Trophoblast cell (in vitro differentiated cells and primary cell): ENCODE measurements at regions not wholly inside any gene's neighbourhood (a gene's known extent, or its start where the extent isn't known, plus 50 kb on each side); places are given as distances from the start of the nearest gene placed in this dataset.

Experiments used
- DNase-seq, 2 donors: peaks; one replicate each; pipeline ENCODE4 v3.0.0-alpha.2; 2016
- H2AFZ ChIP-seq: 2 replicates; pipeline ENCODE4 v1.6.1; 2013; ENCODE audit warnings: low read length, moderate library complexity, mild to moderate bottlenecking; ENCODE audit not compliant: insufficient read depth, poor library complexity
- H2AK5ac ChIP-seq: 2 replicates; pipeline ENCODE4 v1.6.1; 2013; ENCODE audit warnings: mild to moderate bottlenecking, low read length
- H2BK120ac ChIP-seq: 2 replicates; pipeline ENCODE4 v1.6.1; 2013; ENCODE audit warnings: low read length, mild to moderate bottlenecking, moderate library complexity; ENCODE audit not compliant: insufficient read depth, poor library complexity
- H2BK12ac ChIP-seq: 2 replicates; pipeline ENCODE4 v1.6.1; 2013; ENCODE audit warnings: mild to moderate bottlenecking, low read length, moderate library complexity
- H2BK5ac ChIP-seq: 2 replicates; pipeline ENCODE4 v1.6.1; 2013; ENCODE audit warnings: low read length, low read depth, moderate library complexity, mild to moderate bottlenecking; ENCODE audit not compliant: poor library complexity
- H3K14ac ChIP-seq: 2 replicates; pipeline ENCODE4 v1.6.1; 2013; ENCODE audit warnings: mild to moderate bottlenecking, low read length
- H3K18ac ChIP-seq: 2 replicates; pipeline ENCODE4 v1.6.1; 2013; ENCODE audit warnings: mild to moderate bottlenecking, low read length
- H3K23ac ChIP-seq: 2 replicates; pipeline ENCODE4 v1.6.1; 2013; ENCODE audit warnings: low read length
- H3K27ac ChIP-seq: 2 replicates; pipeline ENCODE4 v1.5.1; 2013; ENCODE audit warnings: low read depth, mild to moderate bottlenecking, inconsistent platforms, low read length, moderate library complexity
- H3K27me3 ChIP-seq: 2 replicates; pipeline ENCODE4 v1.6.1; 2013; ENCODE audit warnings: inconsistent platforms, mild to moderate bottlenecking, low read length, moderate library complexity; ENCODE audit not compliant: insufficient read depth
- H3K36me3 ChIP-seq, 2 experiments: 1 replicate in 1 of 2; 2 replicates in 1 of 2; pipeline ENCODE4 v1.6.1; 2013; ENCODE audit warnings: low read length in 2 of 2, mild to moderate bottlenecking in 2 of 2, moderate library complexity in 1 of 2; ENCODE audit not compliant: insufficient read depth in 2 of 2, control insufficient read depth in 1 of 2
- H3K4ac ChIP-seq: 2 replicates; pipeline ENCODE4 v1.6.1; 2013; ENCODE audit warnings: low read depth, mild to moderate bottlenecking, low read length, moderate library complexity
- H3K4me1 ChIP-seq, 2 experiments: 1 replicate in 1 of 2; 2 replicates in 1 of 2; pipeline ENCODE4 v1.6.1; 2013; ENCODE audit warnings: low read length in 2 of 2, mild to moderate bottlenecking in 2 of 2, moderate library complexity in 1 of 2; ENCODE audit not compliant: insufficient read depth in 2 of 2, control insufficient read depth in 1 of 2
- H3K4me2 ChIP-seq: 2 replicates; pipeline ENCODE4 v1.6.1; 2013; ENCODE audit warnings: inconsistent platforms, mild to moderate bottlenecking, low read length, moderate library complexity
- H3K4me3 ChIP-seq: 2 replicates; pipeline ENCODE4 v1.5.1; 2013; ENCODE audit warnings: mild to moderate bottlenecking, low read depth, low read length, inconsistent platforms
- H3K79me1 ChIP-seq: one replicate; pipeline ENCODE4 v1.6.1; 2013; ENCODE audit warnings: low read length
- H3K79me2 ChIP-seq: 2 replicates; pipeline ENCODE4 v1.6.1; 2013; ENCODE audit warnings: low read length, mild to moderate bottlenecking; ENCODE audit not compliant: control insufficient read depth, insufficient read depth, poor library complexity
- H3K9ac ChIP-seq: 2 replicates; pipeline ENCODE4 v1.6.1; 2013; ENCODE audit warnings: mild to moderate bottlenecking, low read length
- H3K9me3 ChIP-seq: 2 replicates; pipeline ENCODE4 v1.6.1; 2013; ENCODE audit warnings: low read depth, mild to moderate bottlenecking, control low read depth, inconsistent platforms, low read length; ENCODE audit not compliant: insufficient read depth
- H4K12ac ChIP-seq: 2 replicates; pipeline ENCODE4 v1.6.1; 2013; ENCODE audit warnings: low read depth, mild to moderate bottlenecking, low read length, moderate library complexity
- H4K8ac ChIP-seq: 2 replicates; pipeline ENCODE4 v1.6.1; 2013; ENCODE audit warnings: low read depth, mild to moderate bottlenecking, low read length, moderate library complexity
- H4K91ac ChIP-seq: one replicate; pipeline ENCODE4 v1.6.1; 2013; ENCODE audit warnings: low read depth, mild to moderate bottlenecking, low read length, moderate library complexity
- WGBS: extraction: QIAGEN DNeasy Blood & Tissue Kit; methylation state at CpG from one replicate; pipeline ENCODE4 v1.1.7; 2013; ENCODE audit warnings: missing lambda C conversion rate; ENCODE audit not compliant: insufficient read length, insufficient coverage; ENCODE audit errors: extremely low coverage; 5-methylcytosine and 5-hydroxymethylcytosine counted together

- no peaks in the 10 kb centered on the region for H3K27me3 ChIP-seq
- no peaks in the 10 kb centered on the region for H3K79me1 ChIP-seq
- H2BK120ac ChIP-seq, result no peak overlapping the region
- no peak overlapping the region for H2AK5ac ChIP-seq
- H3K9me3 ChIP-seq, result no peaks in the 10 kb centered on the region
- no peaks in the 10 kb centered on the region for H3K36me3 ChIP-seq
- no peak overlapping the region for H3K18ac ChIP-seq
- H4K8ac ChIP-seq, result no peak overlapping the region
- H3K27ac ChIP-seq, result no peak overlapping the region
- H3K4me2 ChIP-seq, result no peak overlapping the region
- H2AFZ ChIP-seq, result no peak overlapping the region
- H4K12ac ChIP-seq, result no peak overlapping the region
- DNase-seq, result no peak
- H2BK5ac ChIP-seq, result no peak overlapping the region
- no peak overlapping the region for H2BK12ac ChIP-seq
- no peaks in the 10 kb centered on the region for H3K79me2 ChIP-seq
- no peak overlapping the region for H3K4ac ChIP-seq
- H4K91ac ChIP-seq, result no peak overlapping the region
- H3K4me1 ChIP-seq, result no peaks in the 10 kb centered on the region
- WGBS, result no CpG with 5 or more reads among the region's 3 CpGs
- H3K9ac ChIP-seq, result no peak overlapping the region
- no peak overlapping the region for H3K14ac ChIP-seq
- no peak overlapping the region for H3K23ac ChIP-seq
- no peak overlapping the region for H3K4me3 ChIP-seq
These were observed 322.5 kb upstream of the CFAP20DC start for GRCh38 chr3:59372346-59372745.

DNA sequence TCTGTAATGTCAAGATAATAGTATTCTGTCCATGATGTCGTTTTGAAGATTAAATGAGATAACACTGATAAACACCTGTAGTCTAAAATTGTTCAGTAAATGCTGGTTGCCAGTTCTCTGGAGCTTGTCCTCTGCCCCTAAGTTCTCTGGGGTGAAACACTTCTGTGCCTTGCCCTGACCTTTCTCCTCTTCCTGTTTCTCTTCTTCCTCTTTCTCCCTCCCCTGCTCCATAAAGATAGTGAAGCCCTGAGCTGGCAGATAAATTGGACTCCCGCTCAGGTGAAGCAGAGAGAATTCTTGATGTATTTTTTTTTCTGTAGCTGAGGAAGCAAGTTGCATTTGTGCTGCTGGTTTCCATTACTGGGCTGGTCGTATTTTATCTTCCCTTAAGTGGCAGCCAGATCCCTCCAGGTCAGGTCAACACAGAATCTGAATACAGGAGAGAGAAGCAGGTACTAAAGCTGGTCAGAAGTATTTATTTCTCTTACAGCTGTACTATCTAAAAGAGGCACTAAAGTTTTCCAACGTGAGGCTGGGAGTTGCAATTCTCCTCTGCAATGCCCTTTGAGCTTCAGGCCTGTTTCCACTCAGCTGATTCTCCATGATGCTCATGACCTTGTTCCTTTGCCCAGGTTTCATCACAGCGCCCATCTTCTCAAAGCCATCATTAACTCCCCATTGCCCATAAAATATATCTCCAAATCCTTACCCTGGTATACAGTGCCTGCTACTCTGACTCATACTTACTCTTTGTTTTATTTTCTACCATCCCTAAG lies 319.3 kb upstream of the CFAP20DC start:
- Histone ChIP-seq H3K23ac (no peak overlapping the region), H3K27ac (no peak overlapping the region), H3K79me1 (no peaks in the 10 kb centered on the region), H3K4me1 (no peaks in the 10 kb centered on the region), H3K14ac (no peak overlapping the region), H3K79me2 (no peaks in the 10 kb centered on the region), H3K4me2 (no peak overlapping the region), H3K9me3 (no peaks in the 10 kb centered on the region), H2AFZ (no peak overlapping the region), H3K4ac (no peak overlapping the region), H3K18ac (no peak overlapping the region), H2BK5ac (no peak overlapping the region), H2AK5ac (no peak overlapping the region), H3K27me3 (no peaks in the 10 kb centered on the region), H4K8ac (no peak overlapping the region), H4K12ac (no peak overlapping the region), H3K4me3 (no peak overlapping the region), H3K9ac (no peak overlapping the region), H2BK120ac (no peak overlapping the region), H3K36me3 (no peaks in the 10 kb centered on the region), H2BK12ac (no peak overlapping the region), H4K91ac (no peak overlapping the region)
- DNase-seq, result no peak
- WGBS, result no CpG with 5 or more reads among the region's 5 CpGs

GRCh38 chr3:59367150-59367549 lies 317.3 kb upstream of the CFAP20DC start:
- no peak overlapping the region for H4K91ac ChIP-seq
- H2BK5ac ChIP-seq, result no peak overlapping the region
- H2AFZ ChIP-seq, result no peak overlapping the region
- H4K12ac ChIP-seq, result no peak overlapping the region
- no peak overlapping the region for H3K27ac ChIP-seq
- no peaks in the 10 kb centered on the region for H3K79me1 ChIP-seq
- H3K14ac ChIP-seq, result no peak overlapping the region
- H3K23ac ChIP-seq, result no peak overlapping the region
- no peaks in the 10 kb centered on the region for H3K36me3 ChIP-seq
- no peak overlapping the region for H2BK120ac ChIP-seq
- no peak overlapping the region for H2AK5ac ChIP-seq
- no peak overlapping the region for H3K4ac ChIP-seq
- no CpG with 5 or more reads among the region's 3 CpGs for WGBS
- H3K4me3 ChIP-seq, result no peak overlapping the region
- no peaks in the 10 kb centered on the region for H3K4me1 ChIP-seq
- no peaks in the 10 kb centered on the region for H3K79me2 ChIP-seq
- no peak for DNase-seq
- no peak overlapping the region for H3K18ac ChIP-seq
- no peak overlapping the region for H2BK12ac ChIP-seq
- no peaks in the 10 kb centered on the region for H3K9me3 ChIP-seq
- H3K9ac ChIP-seq, result no peak overlapping the region
- no peak overlapping the region for H3K4me2 ChIP-seq
- no peak overlapping the region for H4K8ac ChIP-seq
- no peaks in the 10 kb centered on the region for H3K27me3 ChIP-seq

DNA sequence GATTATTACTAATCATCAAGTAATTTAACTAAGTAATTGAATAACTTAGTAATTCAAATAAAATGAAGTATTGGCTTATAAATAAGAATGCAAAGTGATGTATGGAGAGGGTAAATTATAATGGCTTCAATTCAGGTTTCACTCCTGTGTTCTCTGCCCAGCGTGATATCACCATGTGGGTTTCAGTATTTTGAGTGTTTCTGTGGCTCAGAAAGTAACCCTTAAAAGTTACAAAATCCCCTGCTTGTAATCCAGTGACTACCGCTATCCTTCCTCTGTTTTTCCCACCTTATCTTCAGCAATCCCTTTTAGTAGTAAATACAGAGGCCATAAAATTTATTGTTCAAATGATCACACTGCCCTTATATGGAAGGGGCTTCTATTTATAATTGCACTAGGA lies 316.4 kb upstream of the CFAP20DC start:
- Histone ChIP-seq H3K4me1 (no peaks in the 10 kb centered on the region), H3K14ac (no peak overlapping the region)
- DNase-seq, result no peak

More for the DNA sequence above, 316.4 kb upstream of the CFAP20DC start:
- no peak overlapping the region for H4K12ac ChIP-seq
- no peak overlapping the region for H3K18ac ChIP-seq
- H2AFZ ChIP-seq, result no peak overlapping the region
- no peak overlapping the region for H2AK5ac ChIP-seq
- H3K9ac ChIP-seq, result no peak overlapping the region
- no peak overlapping the region for H3K23ac ChIP-seq
- no peak overlapping the region for H2BK120ac ChIP-seq
- H3K79me2 ChIP-seq, result no peaks in the 10 kb centered on the region
- H4K91ac ChIP-seq, result no peak overlapping the region
- H3K4ac ChIP-seq, result no peak overlapping the region
- no peak overlapping the region for H2BK5ac ChIP-seq
- H3K27ac ChIP-seq, result no peak overlapping the region
- no peaks in the 10 kb centered on the region for H3K79me1 ChIP-seq
- H3K9me3 ChIP-seq, result no peaks in the 10 kb centered on the region
- no peak overlapping the region for H3K4me2 ChIP-seq
- no peaks in the 10 kb centered on the region for H3K36me3 ChIP-seq
- WGBS, result no CpG with 5 or more reads among the region's 2 CpGs
- H4K8ac ChIP-seq, result no peak overlapping the region
- H3K4me3 ChIP-seq, result no peak overlapping the region
- no peak overlapping the region for H2BK12ac ChIP-seq
- H3K27me3 ChIP-seq, result no peaks in the 10 kb centered on the region
